Psoas muscle (tissue), 7 donors: ENCODE measurements at regions not wholly inside any gene's neighbourhood (a gene's known extent, or its start where the extent isn't known, plus 50 kb on each side); places are given as distances from the start of the nearest gene placed in this dataset.

Experiments
- ATAC-seq, 4 donors: fragments of 200-7000 bp; cut with Tn5 transposase; one replicate each; pipeline ENCODE4 v1.9.1; 2020; ENCODE audit warnings: moderate library complexity in 3 of 4, mild to moderate bottlenecking in 2 of 4
- DNase-seq, 2 donors: peaks; one replicate each; pipeline ENCODE4 v3.0.0-alpha.2; 2020
- H3K27ac ChIP-seq: fragments of 200-600 bp; one replicate; pipeline ENCODE4 v1.8.0; 2022
- H3K27me3 ChIP-seq, 3 donors: fragments of 200-600 bp in 1 of 3; one replicate each; pipeline versions ENCODE4 v1.6.1 to v1.8.0; 2013 to 2022; ENCODE audit warnings: low read length in 2 of 3, mild to moderate bottlenecking in 2 of 3, moderate library complexity in 1 of 3; ENCODE audit not compliant: insufficient read depth in 3 of 3
- H3K36me3 ChIP-seq, 2 donors: fragments of 200-600 bp in 1 of 2; one replicate each; pipeline versions ENCODE4 v1.6.1 to v1.8.0; 2013 to 2022; ENCODE audit warnings: low read depth in 1 of 2, mild to moderate bottlenecking in 1 of 2, moderate library complexity in 1 of 2; ENCODE audit not compliant: insufficient read depth in 1 of 2
- H3K4me1 ChIP-seq: fragments of 200-600 bp; one replicate; pipeline ENCODE4 v1.8.0; 2022
- H3K4me3 ChIP-seq: fragments of 200-600 bp; one replicate; pipeline ENCODE4 v1.8.0; 2022; ENCODE audit warnings: mild to moderate bottlenecking
- H3K9me3 ChIP-seq: fragments of 200-600 bp; one replicate; pipeline ENCODE4 v1.8.0; 2022
- CTCF ChIP-seq: fragments of 200-600 bp; IDR thresholded peaks from one replicate; pipeline ENCODE4 v1.8.0; 2022; ENCODE audit warnings: antibody characterized with exemption
- WGBS, 3 donors: extraction: QIAGEN DNeasy Blood & Tissue Kit; methylation state at CpG; one replicate each; pipeline versions ENCODE4 v1.1.6 to v1.1.7; 2013; 5-methylcytosine and 5-hydroxymethylcytosine counted together
- intact Hi-C, 2 donors: fragments of 100-400 bp; cut with DNase I; formaldehyde crosslinking; loops; one replicate each; pipeline versions ENCODE4 v1.11.0 to v1.14.2; 2022
- donor health status: healthy with polysubstance abuse.
- donor health status: DM: no; HTN: no; CAD: no; lungs with moderate emphysema.
- donor health status: Bipolar disorder and iron deficiency.
- donor health status: healthy.
- donor health status: DM: yes; HTN: yes; CAD: no.
- donor health status: DM: no; HTN: no; CAD: no.
- donor health status: DM: yes; HTN: yes; CAD: no.

GRCh38 chr5:118533156-118533555, 455.2 kb downstream of the DTWD2 start:
- Histone ChIP-seq H3K36me3 (no peaks in the 10 kb centered on the region), H3K9me3 (no peaks in the 10 kb centered on the region), H3K4me1 (no peaks in the 10 kb centered on the region), H3K4me3 (no peak overlapping the region), H3K27me3 (peaks cover 0 to 3% (median 0%) of the 10 kb centered on the region in 3 donors), H3K27ac (no peak overlapping the region)
- intact Hi-C loops = no loop called here
- no peak for TF ChIP-seq CTCF
- ATAC-seq = no peak
- WGBS, 3 donors = 79 to 86% (median 79%) methylated on average over 3 of the region's 3 CpGs
- DNase-seq = no peak

GRCh38 chr5:118531276-118531675, 457.1 kb downstream of the DTWD2 start:
- H3K27me3 ChIP-seq = peaks cover 0 to 3% (median 0%) of the 10 kb centered on the region in 3 donors
- no peaks in the 10 kb centered on the region for H3K9me3 ChIP-seq
- no peak for TF ChIP-seq CTCF
- DNase-seq (no peak), ATAC-seq (no peak)
- H3K36me3 ChIP-seq = no peaks in the 10 kb centered on the region
- no peaks in the 10 kb centered on the region for H3K4me1 ChIP-seq
- intact Hi-C loops = no loop called here
- no peak overlapping the region for H3K4me3 ChIP-seq
- WGBS, 3 donors = 65 to 90% (median 75%) methylated on average over 1 of the region's 1 CpG
- H3K27ac ChIP-seq = no peak overlapping the region

GRCh38 chr5:118529361-118530144, 458.8 kb downstream of the DTWD2 start:
- H3K4me3 ChIP-seq = no peak overlapping the region
- H3K36me3 ChIP-seq = no peaks in the 10 kb centered on the region
- no peaks in the 10 kb centered on the region for H3K4me1 ChIP-seq
- ATAC-seq (no peak), DNase-seq (no peak)
- TF ChIP-seq CTCF = no peak
- WGBS, 3 donors = 68 to 71% (median 69%) methylated on average over 7 of the region's 7 CpGs
- H3K27me3 ChIP-seq = no peaks in the 10 kb centered on the region
- H3K27ac ChIP-seq = no peak overlapping the region
- H3K9me3 ChIP-seq = no peaks in the 10 kb centered on the region
- intact Hi-C loops = no loop called here

- Histone ChIP-seq H3K4me1 (no peaks in the 10 kb centered on the region), H3K9me3 (no peaks in the 10 kb centered on the region), H3K27ac (no peak overlapping the region), H3K4me3 (no peak overlapping the region), H3K27me3 (no peaks in the 10 kb centered on the region), H3K36me3 (no peaks in the 10 kb centered on the region)
- no peak for ATAC-seq
- no peak for DNase-seq
- TF ChIP-seq CTCF = no peak
- intact Hi-C loops = no loop called here
Observed at GRCh38 chr5:118522626-118523025, 465.7 kb downstream of the DTWD2 start.
